ENCODE measurements at regions not wholly inside any gene's neighbourhood (a gene's known extent, or its start where the extent isn't known, plus 50 kb on each side); places are given as distances from the start of the nearest gene placed in this dataset.

GRCh38 chr20:11144114-11144950 lies 470.5 kb upstream of the JAG1 start:
- H3K36me3 ChIP-seq (ENCODE audit: control insufficient read depth, insufficient read depth, low read length) = no peaks in the 10 kb centered on the region
- H3K4me1 ChIP-seq (ENCODE audit: control insufficient read depth, insufficient read depth, low read length, poor library complexity, severe bottlenecking) = no peaks in the 10 kb centered on the region
- no peak overlapping the region for H3K27ac ChIP-seq (ENCODE audit: low read depth, low read length, severe bottlenecking)
- WGBS, 2 experiments (ENCODE audit: insufficient coverage in 2 of 2) = 91 to 97% methylated on average over 5 to 6 of the region's 10 CpGs
- no peaks in the 10 kb centered on the region for H3K9me3 ChIP-seq (ENCODE audit: control insufficient read depth, low read length)
- no peak overlapping the region for H3K4me3 ChIP-seq (ENCODE audit: extremely low read depth, insufficient read depth, low read length, poor library complexity, severe bottlenecking)

- H3K4me3 ChIP-seq (ENCODE audit: extremely low read depth, insufficient read depth, low read length, poor library complexity, severe bottlenecking) = no peak overlapping the region
- 91 to 94% methylated on average over 1 to 3 of the region's 3 CpGs for WGBS, 2 experiments (ENCODE audit: insufficient coverage in 2 of 2)
- H3K4me1 ChIP-seq (ENCODE audit: control insufficient read depth, insufficient read depth, low read length, poor library complexity, severe bottlenecking) = no peaks in the 10 kb centered on the region
- no peaks in the 10 kb centered on the region for H3K9me3 ChIP-seq (ENCODE audit: control insufficient read depth, low read length)
- no peak overlapping the region for H3K27ac ChIP-seq (ENCODE audit: low read depth, low read length, severe bottlenecking)
- H3K36me3 ChIP-seq (ENCODE audit: control insufficient read depth, insufficient read depth, low read length) = no peaks in the 10 kb centered on the region
Measured at GRCh38 chr20:11145616-11146015, 471.8 kb upstream of the JAG1 start.

- WGBS, 2 experiments (ENCODE audit: insufficient coverage in 2 of 2) = 91% methylated on average over 1 of the region's 1 CpG; no CpG with 5 or more reads in 1 of the 2 experiments
- H3K4me3 ChIP-seq (ENCODE audit: extremely low read depth, insufficient read depth, low read length, poor library complexity, severe bottlenecking) = no peak overlapping the region
- no peaks in the 10 kb centered on the region for H3K36me3 ChIP-seq (ENCODE audit: control insufficient read depth, insufficient read depth, low read length)
- no peak overlapping the region for H3K27ac ChIP-seq (ENCODE audit: low read depth, low read length, severe bottlenecking)
- H3K9me3 ChIP-seq (ENCODE audit: control insufficient read depth, low read length) = no peaks in the 10 kb centered on the region
- H3K4me1 ChIP-seq (ENCODE audit: control insufficient read depth, insufficient read depth, low read length, poor library complexity, severe bottlenecking) = no peaks in the 10 kb centered on the region
Measured at GRCh38 chr20:11153819-11154218, 480.0 kb upstream of the JAG1 start.

- no peaks in the 10 kb centered on the region for H3K9me3 ChIP-seq (ENCODE audit: control insufficient read depth, low read length)
- no peaks in the 10 kb centered on the region for H3K4me1 ChIP-seq (ENCODE audit: control insufficient read depth, insufficient read depth, low read length, poor library complexity, severe bottlenecking)
- WGBS, 2 experiments (ENCODE audit: insufficient coverage in 2 of 2) = no CpG with 5 or more reads among the region's 1 CpG
- no peak overlapping the region for H3K4me3 ChIP-seq (ENCODE audit: extremely low read depth, insufficient read depth, low read length, poor library complexity, severe bottlenecking)
- H3K36me3 ChIP-seq (ENCODE audit: control insufficient read depth, insufficient read depth, low read length) = no peaks in the 10 kb centered on the region
- H3K27ac ChIP-seq (ENCODE audit: low read depth, low read length, severe bottlenecking) = no peak overlapping the region
Measured at GRCh38 chr20:11155156-11155756, 481.5 kb upstream of the JAG1 start.

GRCh38 chr20:11156922-11157321 lies 483.1 kb upstream of the JAG1 start:
- WGBS, 2 experiments (ENCODE audit: insufficient coverage in 2 of 2) = 75% methylated on average over 2 of the region's 3 CpGs; no CpG with 5 or more reads in 1 of the 2 experiments

GRCh38 chr20:11158146-11158545 lies 484.3 kb upstream of the JAG1 start:
- no peaks in the 10 kb centered on the region for H3K9me3 ChIP-seq (ENCODE audit: control insufficient read depth, low read length)
- H3K4me1 ChIP-seq (ENCODE audit: control insufficient read depth, insufficient read depth, low read length, poor library complexity, severe bottlenecking) = no peaks in the 10 kb centered on the region
- no peak overlapping the region for H3K4me3 ChIP-seq (ENCODE audit: extremely low read depth, insufficient read depth, low read length, poor library complexity, severe bottlenecking)
- no peak overlapping the region for H3K27ac ChIP-seq (ENCODE audit: low read depth, low read length, severe bottlenecking)
- WGBS, 2 experiments (ENCODE audit: insufficient coverage in 2 of 2) = 100% methylated on average over 1 of the region's 2 CpGs
- no peaks in the 10 kb centered on the region for H3K36me3 ChIP-seq (ENCODE audit: control insufficient read depth, insufficient read depth, low read length)

More at GRCh38 chr20:11156922-11157321, 483.1 kb upstream of the JAG1 start:
- H3K9me3 ChIP-seq (ENCODE audit: control insufficient read depth, low read length) = no peaks in the 10 kb centered on the region
- H3K4me3 ChIP-seq (ENCODE audit: extremely low read depth, insufficient read depth, low read length, poor library complexity, severe bottlenecking) = no peak overlapping the region
- H3K27ac ChIP-seq (ENCODE audit: low read depth, low read length, severe bottlenecking) = no peak overlapping the region
- no peaks in the 10 kb centered on the region for H3K36me3 ChIP-seq (ENCODE audit: control insufficient read depth, insufficient read depth, low read length)
- H3K4me1 ChIP-seq (ENCODE audit: control insufficient read depth, insufficient read depth, low read length, poor library complexity, severe bottlenecking) = no peaks in the 10 kb centered on the region

- no peaks in the 10 kb centered on the region for H3K9me3 ChIP-seq (ENCODE audit: control insufficient read depth, low read length)
- H3K4me1 ChIP-seq (ENCODE audit: control insufficient read depth, insufficient read depth, low read length, poor library complexity, severe bottlenecking) = no peaks in the 10 kb centered on the region
- H3K36me3 ChIP-seq (ENCODE audit: control insufficient read depth, insufficient read depth, low read length) = no peaks in the 10 kb centered on the region
- H3K27ac ChIP-seq (ENCODE audit: low read depth, low read length, severe bottlenecking) = no peak overlapping the region
- whole genome bisulfite sequencing, 2 experiments (ENCODE audit: insufficient coverage in 2 of 2) = 90 to 100% methylated on average over 1 of the region's 2 CpGs
- no peak overlapping the region for H3K4me3 ChIP-seq (ENCODE audit: extremely low read depth, insufficient read depth, low read length, poor library complexity, severe bottlenecking)
Measured at GRCh38 chr20:11158589-11158988, 484.8 kb upstream of the JAG1 start.

- Histone ChIP-seq H3K9me3 (ENCODE audit: control insufficient read depth, low read length) (no peaks in the 10 kb centered on the region), H3K27ac (ENCODE audit: low read depth, low read length, severe bottlenecking) (no peak overlapping the region), H3K4me3 (ENCODE audit: extremely low read depth, insufficient read depth, low read length, poor library complexity, severe bottlenecking) (no peak overlapping the region), H3K36me3 (ENCODE audit: control insufficient read depth, insufficient read depth, low read length) (no peaks in the 10 kb centered on the region), H3K4me1 (ENCODE audit: control insufficient read depth, insufficient read depth, low read length, poor library complexity, severe bottlenecking) (no peaks in the 10 kb centered on the region)
- WGBS, 2 experiments (ENCODE audit: insufficient coverage in 2 of 2) = 75% methylated on average over 5 to 6 of the region's 6 CpGs
Measured at GRCh38 chr20:11159728-11160127, 485.9 kb upstream of the JAG1 start.

- WGBS, 2 experiments (ENCODE audit: insufficient coverage in 2 of 2) = 89 to 90% methylated on average over 3 to 4 of the region's 4 CpGs
- no peak overlapping the region for H3K27ac ChIP-seq (ENCODE audit: low read depth, low read length, severe bottlenecking)
- no peak overlapping the region for H3K4me3 ChIP-seq (ENCODE audit: extremely low read depth, insufficient read depth, low read length, poor library complexity, severe bottlenecking)
- no peaks in the 10 kb centered on the region for H3K36me3 ChIP-seq (ENCODE audit: control insufficient read depth, insufficient read depth, low read length)
- H3K9me3 ChIP-seq (ENCODE audit: control insufficient read depth, low read length) = no peaks in the 10 kb centered on the region
- no peaks in the 10 kb centered on the region for H3K4me1 ChIP-seq (ENCODE audit: control insufficient read depth, insufficient read depth, low read length, poor library complexity, severe bottlenecking)
Measured at GRCh38 chr20:11162026-11162775, 488.4 kb upstream of the JAG1 start.

GRCh38 chr20:11165789-11166188 lies 492.0 kb upstream of the JAG1 start:
- 80 to 86% methylated on average over 1 of the region's 1 CpG for WGBS, 2 experiments (ENCODE audit: insufficient coverage in 2 of 2)
- Histone ChIP-seq H3K36me3 (ENCODE audit: control insufficient read depth, insufficient read depth, low read length) (no peaks in the 10 kb centered on the region), H3K4me3 (ENCODE audit: extremely low read depth, insufficient read depth, low read length, poor library complexity, severe bottlenecking) (no peak overlapping the region), H3K9me3 (ENCODE audit: control insufficient read depth, low read length) (no peaks in the 10 kb centered on the region), H3K27ac (ENCODE audit: low read depth, low read length, severe bottlenecking) (no peak overlapping the region), H3K4me1 (ENCODE audit: control insufficient read depth, insufficient read depth, low read length, poor library complexity, severe bottlenecking) (peaks cover 4% of the 10 kb centered on the region)

Measured in mesodermal cell (in vitro differentiated cells).